Panc1 (cell line): ENCODE measurements at regions not wholly inside any gene's neighbourhood (a gene's known extent, or its start where the extent isn't known, plus 50 kb on each side); places are given as distances from the start of the nearest gene placed in this dataset.

Experiments used
- CTCF ChIP-seq: fragments of 450-650 bp; IDR thresholded peaks from 2 replicates; pipeline ENCODE4 v1.5.1; 2017; ENCODE audit warnings: mild to moderate bottlenecking
- SIN3A ChIP-seq: IDR thresholded peaks from 2 replicates; pipeline ENCODE4 v1.6.1; 2012; ENCODE audit warnings: low read depth, mild to moderate bottlenecking, low read length, moderate library complexity, borderline replicate concordance; ENCODE audit not compliant: insufficient read depth

- TF ChIP-seq CTCF (no peak), SIN3A (no peak)
Observed at GRCh38 chr14:53845813-53846693, 110.6 kb downstream of the BMP4 start.
